DOHH2 (cell line): ENCODE measurements at regions not wholly inside any gene's neighbourhood (a gene's known extent, or its start where the extent isn't known, plus 50 kb on each side); places are given as distances from the start of the nearest gene placed in this dataset.

Experiments
- EZH2phosphoT487 ChIP-seq: fragments of 200-600 bp; sonication (generic); IDR thresholded peaks from 2 replicates; pipeline ENCODE4 v1.6.1; 2017; ENCODE audit warnings: borderline replicate concordance, mild to moderate bottlenecking, antibody characterized with exemption, low read length, moderate library complexity, mixed read lengths
- TF ChIP-seq, protein P1 (sequence below): fragments of 200-600 bp; sonication (generic); IDR thresholded peaks from one replicate; pipeline ENCODE4 v1.5.1; 2014; ENCODE audit warnings: antibody characterized with exemption, mild to moderate bottlenecking, low read depth, low read length; ENCODE audit not compliant: poor library complexity, severe bottlenecking

DNA sequence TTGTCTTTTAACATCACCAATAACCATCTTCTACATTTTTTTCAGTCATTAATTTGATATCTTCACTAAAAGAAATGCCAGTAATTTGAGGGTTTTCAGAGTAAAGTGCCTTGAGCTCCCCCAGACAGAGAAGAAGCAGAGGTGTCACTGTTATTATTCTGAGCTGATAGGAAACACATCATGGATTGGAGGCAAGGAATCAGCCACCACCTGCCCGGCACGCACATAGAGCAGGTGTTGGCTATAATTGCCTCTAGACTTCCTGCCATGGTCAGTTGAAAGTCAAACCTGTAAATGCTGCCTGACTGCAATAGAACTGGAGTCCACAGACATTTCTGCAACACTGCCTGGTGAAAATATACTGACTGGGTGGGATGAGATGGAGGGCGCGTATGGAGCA lies 776.6 kb downstream of the UQCRFS1 start:
- TF ChIP-seq, protein P1, sequence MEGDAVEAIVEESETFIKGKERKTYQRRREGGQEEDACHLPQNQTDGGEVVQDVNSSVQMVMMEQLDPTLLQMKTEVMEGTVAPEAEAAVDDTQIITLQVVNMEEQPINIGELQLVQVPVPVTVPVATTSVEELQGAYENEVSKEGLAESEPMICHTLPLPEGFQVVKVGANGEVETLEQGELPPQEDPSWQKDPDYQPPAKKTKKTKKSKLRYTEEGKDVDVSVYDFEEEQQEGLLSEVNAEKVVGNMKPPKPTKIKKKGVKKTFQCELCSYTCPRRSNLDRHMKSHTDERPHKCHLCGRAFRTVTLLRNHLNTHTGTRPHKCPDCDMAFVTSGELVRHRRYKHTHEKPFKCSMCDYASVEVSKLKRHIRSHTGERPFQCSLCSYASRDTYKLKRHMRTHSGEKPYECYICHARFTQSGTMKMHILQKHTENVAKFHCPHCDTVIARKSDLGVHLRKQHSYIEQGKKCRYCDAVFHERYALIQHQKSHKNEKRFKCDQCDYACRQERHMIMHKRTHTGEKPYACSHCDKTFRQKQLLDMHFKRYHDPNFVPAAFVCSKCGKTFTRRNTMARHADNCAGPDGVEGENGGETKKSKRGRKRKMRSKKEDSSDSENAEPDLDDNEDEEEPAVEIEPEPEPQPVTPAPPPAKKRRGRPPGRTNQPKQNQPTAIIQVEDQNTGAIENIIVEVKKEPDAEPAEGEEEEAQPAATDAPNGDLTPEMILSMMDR, result no peak
- no peak for TF ChIP-seq EZH2phosphoT487
